Gastrocnemius medialis (tissue), 4 donors: ENCODE measurements at regions not wholly inside any gene's neighbourhood (a gene's known extent, or its start where the extent isn't known, plus 50 kb on each side); places are given as distances from the start of the nearest gene placed in this dataset.

Experiments used
- ATAC-seq, 2 donors: fragments of 150-250 bp; one replicate each; pipeline ENCODE4 v1.9.1; 2016
- DNase-seq, 2 donors: peaks; one replicate each; pipeline ENCODE4 v3.0.0-alpha.2; 2019
- H3K27ac ChIP-seq, 4 donors: fragments of 200-600 bp; sonication (generic); 1 replicate in 1 of 4; 2 replicates in 3 of 4; pipeline ENCODE4 v1.5.1; 2016 to 2018; ENCODE audit warnings: mild to moderate bottlenecking in 2 of 4, moderate library complexity in 1 of 4
- H3K27me3 ChIP-seq, 3 donors: fragments of 200-600 bp; sonication (generic) in 2 of 3; 1 replicate in 1 of 3; 2 replicates in 2 of 3; pipeline versions ENCODE4 v1.5.1 to v1.6.0; 2016 to 2019; ENCODE audit warnings: mild to moderate bottlenecking in 1 of 3, moderate library complexity in 1 of 3
- H3K36me3 ChIP-seq, 2 donors: fragments of 200-600 bp; sonication (generic) in 1 of 2; one replicate each; pipeline ENCODE4 v1.5.1; 2017 to 2018
- H3K4me1 ChIP-seq, 2 donors: fragments of 200-600 bp; sonication (generic) in 1 of 2; one replicate each; pipeline ENCODE4 v1.5.1; 2016 to 2017; ENCODE audit warnings: mild to moderate bottlenecking in 2 of 2
- H3K4me3 ChIP-seq, 4 donors: fragments of 200-600 bp; sonication (generic) in 3 of 4; 1 replicate in 1 of 4; 2 replicates in 3 of 4; pipeline ENCODE4 v1.5.1; 2016 to 2019; ENCODE audit warnings: mild to moderate bottlenecking in 2 of 4
- H3K9me3 ChIP-seq, 3 donors: fragments of 200-600 bp; sonication (generic) in 2 of 3; 1 replicate in 1 of 3; 2 replicates in 2 of 3; pipeline ENCODE4 v1.5.1; 2016 to 2019
- POLR2A ChIP-seq, 2 donors: fragments of 450-650 bp; IDR thresholded peaks; one replicate each; pipeline ENCODE4 v1.6.1; 2017; ENCODE audit warnings: antibody characterized with exemption in 2 of 2, mild to moderate bottlenecking in 2 of 2, moderate library complexity in 2 of 2
- in situ Hi-C, 4 donors: fragments of 200-750 bp; cut with MboI; loops; one replicate each; pipeline versions ENCODE4 v1.15.0 to v1.8.0; 2017; ENCODE audit warnings: low sequenced_read_pairs in 4 of 4
- intact Hi-C: fragments of 100-400 bp; cut with DNase I; formaldehyde crosslinking; loops from one replicate; pipeline ENCODE4 v1.15.1; 2023; ENCODE audit warnings: low total_unique reads
- TF ChIP-seq, protein P1 (sequence below), 5 experiments: fragments of 450-650 bp in 3 of 5; fragments of 200-600 bp in 2 of 5; sonication (generic) in 2 of 5; IDR thresholded peaks in 4 of 5; conservative IDR thresholded peaks in 1 of 5; 1 replicate in 4 of 5; 2 replicates in 1 of 5; pipeline ENCODE4 v1.5.1; 2016 to 2019; ENCODE audit warnings: antibody characterized with exemption in 5 of 5, mild to moderate bottlenecking in 3 of 5, moderate library complexity in 3 of 5

DNA sequence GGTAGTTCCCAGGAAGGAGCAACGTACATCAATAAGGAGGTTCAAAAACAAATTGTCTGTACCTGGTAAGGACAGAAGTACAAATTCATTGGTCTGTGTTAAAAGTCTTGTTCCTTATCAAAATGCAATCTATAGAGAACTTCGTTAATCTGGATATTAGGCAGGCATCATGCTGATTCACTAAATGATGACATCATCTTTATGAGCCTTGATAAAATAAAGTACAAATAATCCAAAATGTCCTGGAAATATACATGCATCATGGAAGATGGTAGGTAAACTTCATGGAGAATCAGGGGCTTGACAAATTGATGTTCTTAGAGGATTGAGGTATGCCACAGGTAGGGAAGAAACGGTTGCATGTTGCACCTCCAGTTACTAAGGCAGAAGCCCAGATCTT, 433.9 kb downstream of the TRIML1 start:
- in situ Hi-C loops (no loop called here), intact Hi-C loops (no loop called here)
- Histone ChIP-seq H3K9me3 (no peaks in the 10 kb centered on the region), H3K4me3 (no peak overlapping the region), H3K27me3 (no peaks in the 10 kb centered on the region), H3K27ac (no peak overlapping the region), H3K36me3 (no peaks in the 10 kb centered on the region), H3K4me1 (no peaks in the 10 kb centered on the region)
- DNase-seq: no peak
- TF ChIP-seq POLR2A (IDR thresholded peaks at IDR 0.05): no peak
- TF ChIP-seq, protein P1, sequence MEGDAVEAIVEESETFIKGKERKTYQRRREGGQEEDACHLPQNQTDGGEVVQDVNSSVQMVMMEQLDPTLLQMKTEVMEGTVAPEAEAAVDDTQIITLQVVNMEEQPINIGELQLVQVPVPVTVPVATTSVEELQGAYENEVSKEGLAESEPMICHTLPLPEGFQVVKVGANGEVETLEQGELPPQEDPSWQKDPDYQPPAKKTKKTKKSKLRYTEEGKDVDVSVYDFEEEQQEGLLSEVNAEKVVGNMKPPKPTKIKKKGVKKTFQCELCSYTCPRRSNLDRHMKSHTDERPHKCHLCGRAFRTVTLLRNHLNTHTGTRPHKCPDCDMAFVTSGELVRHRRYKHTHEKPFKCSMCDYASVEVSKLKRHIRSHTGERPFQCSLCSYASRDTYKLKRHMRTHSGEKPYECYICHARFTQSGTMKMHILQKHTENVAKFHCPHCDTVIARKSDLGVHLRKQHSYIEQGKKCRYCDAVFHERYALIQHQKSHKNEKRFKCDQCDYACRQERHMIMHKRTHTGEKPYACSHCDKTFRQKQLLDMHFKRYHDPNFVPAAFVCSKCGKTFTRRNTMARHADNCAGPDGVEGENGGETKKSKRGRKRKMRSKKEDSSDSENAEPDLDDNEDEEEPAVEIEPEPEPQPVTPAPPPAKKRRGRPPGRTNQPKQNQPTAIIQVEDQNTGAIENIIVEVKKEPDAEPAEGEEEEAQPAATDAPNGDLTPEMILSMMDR (IDR thresholded peaks at IDR 0.05 in 4 of 5, conservative IDR thresholded peaks at IDR 0.05 in 1 of 5): no peak
- ATAC-seq: no peak

DNA sequence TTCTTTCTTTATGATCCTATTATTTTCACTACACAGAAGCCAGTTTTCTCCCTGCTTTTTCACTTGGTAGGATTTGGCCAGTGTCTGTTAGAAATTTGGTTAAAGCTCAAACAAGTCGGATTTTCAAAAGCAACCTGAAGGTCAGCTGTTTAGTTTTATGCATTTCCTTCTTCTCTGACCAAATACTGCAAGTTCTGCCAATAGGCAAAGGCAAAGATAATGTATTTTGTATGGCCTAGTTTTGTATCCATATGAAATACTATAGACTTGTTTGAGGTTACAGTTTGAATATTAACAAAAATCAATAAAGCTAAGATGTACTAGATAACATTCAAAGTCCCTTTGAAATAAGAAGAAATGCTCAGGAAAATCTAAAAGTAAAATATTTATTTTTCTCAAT, 439.4 kb downstream of the TRIML1 start:
- no peak for TF ChIP-seq POLR2A (IDR thresholded peaks at IDR 0.05)
- TF ChIP-seq, protein P1 (IDR thresholded peaks at IDR 0.05 in 4 of 5, conservative IDR thresholded peaks at IDR 0.05 in 1 of 5): no peak
- no peaks in the 10 kb centered on the region for H3K27me3 ChIP-seq
- no peaks in the 10 kb centered on the region for H3K36me3 ChIP-seq
- intact Hi-C loops (no loop called here), in situ Hi-C loops (no loop called here)
- ATAC-seq: no peak
- H3K9me3 ChIP-seq: no peaks in the 10 kb centered on the region
- no peak overlapping the region for H3K4me3 ChIP-seq
- no peaks in the 10 kb centered on the region for H3K4me1 ChIP-seq
- DNase-seq: no peak
- no peak overlapping the region for H3K27ac ChIP-seq

DNA sequence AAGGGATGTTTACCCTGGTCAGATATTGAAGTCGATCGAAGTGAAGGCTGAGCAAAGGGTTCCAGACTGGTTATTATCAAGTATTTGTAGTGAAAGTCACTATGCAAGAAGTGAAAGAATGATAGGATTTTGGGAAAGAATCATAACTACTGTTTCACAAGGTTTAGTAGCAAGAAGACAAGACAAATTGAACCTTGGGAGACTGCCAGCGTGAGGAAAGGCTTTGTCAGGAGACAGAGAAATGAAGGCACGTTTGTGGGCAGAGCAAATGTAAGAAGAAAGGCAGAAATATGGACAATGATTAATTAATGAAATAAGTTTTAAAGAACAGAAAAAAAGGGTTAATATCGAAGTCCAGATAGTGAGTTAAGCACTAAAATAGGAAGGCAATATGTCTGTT, 456.8 kb downstream of the TRIML1 start:
- ATAC-seq: no peak

DNA sequence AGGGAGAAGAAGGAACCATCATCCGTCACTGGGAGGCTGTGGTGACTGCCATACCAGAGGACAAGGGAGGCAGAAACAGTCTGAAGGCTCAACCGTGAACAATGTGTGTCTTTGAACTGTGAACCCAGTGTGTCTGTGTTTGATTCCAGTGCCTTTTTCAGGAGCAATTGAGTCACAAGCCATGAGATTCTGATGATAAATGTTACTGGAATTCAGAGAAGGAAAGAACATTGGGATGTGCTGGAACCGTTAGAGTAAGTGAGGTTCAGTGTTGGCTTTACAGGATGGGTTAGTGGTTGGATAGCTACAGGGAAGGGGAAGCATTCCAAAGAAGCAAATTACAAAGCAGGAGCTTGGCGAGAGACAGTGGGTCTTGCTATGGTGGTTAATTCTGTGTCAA, 464.4 kb downstream of the TRIML1 start:
- in situ Hi-C loops: no loop called here

More for the DNA sequence above, 456.8 kb downstream of the TRIML1 start:
- intact Hi-C loops: no loop called here
- TF ChIP-seq POLR2A (IDR thresholded peaks at IDR 0.05): no peak
- TF ChIP-seq, protein P1 (IDR thresholded peaks at IDR 0.05 in 4 of 5, conservative IDR thresholded peaks at IDR 0.05 in 1 of 5): no peak
- H3K9me3 ChIP-seq: no peaks in the 10 kb centered on the region
- no peak overlapping the region for H3K27ac ChIP-seq
- DNase-seq: no peak
- H3K4me1 ChIP-seq: no peaks in the 10 kb centered on the region
- no peak overlapping the region for H3K4me3 ChIP-seq
- no peaks in the 10 kb centered on the region for H3K27me3 ChIP-seq
- in situ Hi-C loops: no loop called here
- H3K36me3 ChIP-seq: no peaks in the 10 kb centered on the region

DNA sequence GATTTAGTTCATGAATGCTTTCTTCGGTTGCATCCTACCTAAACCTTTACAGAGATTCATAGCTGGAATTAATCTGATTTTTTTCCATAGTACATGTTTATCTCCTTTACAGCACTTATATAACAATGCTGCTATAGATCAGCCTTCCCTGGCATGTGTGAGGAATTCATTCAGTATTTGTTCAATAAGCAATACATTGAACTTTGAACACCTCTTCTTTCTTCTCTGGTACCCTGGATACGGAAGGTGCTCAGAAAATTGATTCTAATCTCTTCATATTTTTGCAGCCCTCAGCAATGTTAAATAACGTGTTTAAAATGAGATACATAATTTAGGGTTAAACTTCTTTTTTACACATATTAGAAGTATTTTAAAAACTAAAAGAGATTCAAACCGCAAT, 467.4 kb downstream of the TRIML1 start:
- Histone ChIP-seq H3K4me1 (no peaks in the 10 kb centered on the region), H3K36me3 (no peaks in the 10 kb centered on the region), H3K4me3 (no peak overlapping the region), H3K27ac (no peak overlapping the region), H3K9me3 (no peaks in the 10 kb centered on the region), H3K27me3 (no peaks in the 10 kb centered on the region)
- TF ChIP-seq, protein P1 (IDR thresholded peaks at IDR 0.05 in 4 of 5, conservative IDR thresholded peaks at IDR 0.05 in 1 of 5): no peak
- no peak for TF ChIP-seq POLR2A (IDR thresholded peaks at IDR 0.05)
- in situ Hi-C loops: no loop called here
- DNase-seq: no peak
- intact Hi-C loops: no loop called here
- no peak for ATAC-seq

More for the DNA sequence above, 464.4 kb downstream of the TRIML1 start:
- no peak for ATAC-seq
- no peak overlapping the region for H3K4me3 ChIP-seq
- no peaks in the 10 kb centered on the region for H3K9me3 ChIP-seq
- TF ChIP-seq, protein P1 (IDR thresholded peaks at IDR 0.05 in 4 of 5, conservative IDR thresholded peaks at IDR 0.05 in 1 of 5): no peak
- no peaks in the 10 kb centered on the region for H3K4me1 ChIP-seq
- intact Hi-C loops: no loop called here
- H3K27ac ChIP-seq: no peak overlapping the region
- no peaks in the 10 kb centered on the region for H3K27me3 ChIP-seq
- H3K36me3 ChIP-seq: no peaks in the 10 kb centered on the region
- DNase-seq: no peak
